ENCODE measurements at regions not wholly inside any gene's neighbourhood (a gene's known extent, or its start where the extent isn't known, plus 50 kb on each side); places are given as distances from the start of the nearest gene placed in this dataset.

DNA sequence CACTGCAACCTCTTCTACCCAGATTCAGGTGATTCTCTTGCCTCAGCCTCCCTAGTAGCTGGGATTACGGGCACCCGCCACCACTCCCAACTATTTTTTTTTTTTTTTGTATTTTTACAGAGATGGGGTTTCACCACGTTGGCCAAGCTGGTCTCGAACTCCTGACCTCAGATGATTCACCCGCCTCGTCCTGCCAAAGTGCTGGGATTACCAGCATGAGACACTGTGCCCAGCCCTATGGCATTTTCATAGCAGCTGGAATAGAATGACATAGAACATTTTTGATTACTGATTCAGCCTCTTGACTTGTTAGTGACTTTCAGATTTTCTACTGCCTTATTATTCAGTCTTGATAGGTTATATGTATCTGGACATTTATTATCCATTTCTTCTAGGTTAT, 1046.2 kb downstream of the AMY1C start:
- no peak for TF ChIP-seq POLR2AphosphoS5 (IDR thresholded peaks at IDR 0.05; ENCODE audit: low read depth, low read length)
- TF ChIP-seq, protein P1, sequence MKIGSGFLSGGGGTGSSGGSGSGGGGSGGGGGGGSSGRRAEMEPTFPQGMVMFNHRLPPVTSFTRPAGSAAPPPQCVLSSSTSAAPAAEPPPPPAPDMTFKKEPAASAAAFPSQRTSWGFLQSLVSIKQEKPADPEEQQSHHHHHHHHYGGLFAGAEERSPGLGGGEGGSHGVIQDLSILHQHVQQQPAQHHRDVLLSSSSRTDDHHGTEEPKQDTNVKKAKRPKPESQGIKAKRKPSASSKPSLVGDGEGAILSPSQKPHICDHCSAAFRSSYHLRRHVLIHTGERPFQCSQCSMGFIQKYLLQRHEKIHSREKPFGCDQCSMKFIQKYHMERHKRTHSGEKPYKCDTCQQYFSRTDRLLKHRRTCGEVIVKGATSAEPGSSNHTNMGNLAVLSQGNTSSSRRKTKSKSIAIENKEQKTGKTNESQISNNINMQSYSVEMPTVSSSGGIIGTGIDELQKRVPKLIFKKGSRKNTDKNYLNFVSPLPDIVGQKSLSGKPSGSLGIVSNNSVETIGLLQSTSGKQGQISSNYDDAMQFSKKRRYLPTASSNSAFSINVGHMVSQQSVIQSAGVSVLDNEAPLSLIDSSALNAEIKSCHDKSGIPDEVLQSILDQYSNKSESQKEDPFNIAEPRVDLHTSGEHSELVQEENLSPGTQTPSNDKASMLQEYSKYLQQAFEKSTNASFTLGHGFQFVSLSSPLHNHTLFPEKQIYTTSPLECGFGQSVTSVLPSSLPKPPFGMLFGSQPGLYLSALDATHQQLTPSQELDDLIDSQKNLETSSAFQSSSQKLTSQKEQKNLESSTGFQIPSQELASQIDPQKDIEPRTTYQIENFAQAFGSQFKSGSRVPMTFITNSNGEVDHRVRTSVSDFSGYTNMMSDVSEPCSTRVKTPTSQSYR (CRISPR knock-in tag; IDR thresholded peaks at IDR 0.05; ENCODE audit: borderline replicate concordance): no peak
- TF ChIP-seq SMARCC2 (IDR thresholded peaks at IDR 0.05): no peak
